T-cell (primary cell): ENCODE measurements at regions not wholly inside any gene's neighbourhood (a gene's known extent, or its start where the extent isn't known, plus 50 kb on each side); places are given as distances from the start of the nearest gene placed in this dataset.
A peak's percentile ranks its signal among the peaks of the same experiment; 100 is the strongest.

Source experiments
- ATAC-seq, 4 experiments: fragments of 200-7000 bp in 3 of 4; fragments of 150-1000 bp in 1 of 4; cut with Tn5 transposase; replicated peaks in 1 of 4; 1 replicate in 3 of 4; 2 replicates in 1 of 4; pipeline ENCODE4 v1.10.0; 2021; ENCODE audit warnings: moderate library complexity in 3 of 4, mild to moderate bottlenecking in 2 of 4, moderate number of reproducible peaks in 1 of 4
- CTCF ChIA-PET, 2 donors: fragments of 300-600 bp; sonication (Branson Sonifier 250); formaldehyde crosslinking; loops; one replicate each; lab custom pipeline; 2022; ENCODE audit warnings: antibody characterized with exemption in 2 of 2; lab: Charles Lee
- POLR2A ChIA-PET, 2 donors: fragments of 300-600 bp; sonication (Branson Sonifier 250); formaldehyde crosslinking; loops; one replicate each; lab custom pipeline; 2022; ENCODE audit warnings: antibody characterized with exemption in 2 of 2; lab: Charles Lee
- DNase-seq, 35 experiments: peaks; one replicate each; pipeline versions ENCODE4 v3.0.0 to v3.0.0-alpha.2; 2013 to 2023
- H3K27ac ChIP-seq: one replicate; pipeline ENCODE4 v1.5.1; 2013; ENCODE audit warnings: low read length
- H3K27me3 ChIP-seq, 2 experiments: replicated peaks in 1 of 2; 1 replicate in 1 of 2; 2 replicates in 1 of 2; pipeline versions ENCODE4 v1.6.1 to v1.7.0; 2013; ENCODE audit warnings: low read length in 1 of 2, mixed read lengths in 1 of 2; ENCODE audit not compliant: control insufficient read depth in 2 of 2, insufficient read depth in 2 of 2; ENCODE audit errors: extremely low read depth in 1 of 2
- H3K36me3 ChIP-seq, 2 donors: 1 replicate in 1 of 2; 2 replicates in 1 of 2; pipeline versions ENCODE4 v1.6.1 to v1.7.0; 2013; ENCODE audit warnings: low read length in 1 of 2; ENCODE audit not compliant: control insufficient read depth in 2 of 2, insufficient read depth in 1 of 2; ENCODE audit errors: extremely low read depth in 1 of 2
- H3K4me1 ChIP-seq, 2 experiments: 1 replicate in 1 of 2; 2 replicates in 1 of 2; pipeline versions ENCODE4 v1.6.1 to v1.7.0; 2013; ENCODE audit warnings: low read length in 2 of 2, mixed read lengths in 1 of 2; ENCODE audit not compliant: insufficient read depth in 2 of 2, control insufficient read depth in 1 of 2; ENCODE audit errors: extremely low read depth in 1 of 2
- H3K4me3 ChIP-seq, 2 donors: 1 replicate in 1 of 2; 2 replicates in 1 of 2; pipeline versions ENCODE4 v1.5.1 to v1.7.0; 2013; ENCODE audit warnings: mild to moderate bottlenecking in 2 of 2, low read length in 1 of 2, moderate library complexity in 1 of 2; ENCODE audit not compliant: control insufficient read depth in 1 of 2; ENCODE audit errors: extremely low read depth in 1 of 2
- H3K9me3 ChIP-seq: 2 replicates; pipeline ENCODE4 v1.7.0; 2013
- H3K27ac Mint-ChIP-seq, 2 donors: one replicate each; pipeline ENCODE4 v1.8.0; 2020 to 2021; ENCODE audit warnings: mild to moderate bottlenecking in 2 of 2, mixed read lengths in 2 of 2
- H3K27me3 Mint-ChIP-seq, 2 donors: one replicate each; pipeline ENCODE4 v1.8.0; 2021 to 2022; ENCODE audit warnings: mixed read lengths in 2 of 2
- H3K36me3 Mint-ChIP-seq: one replicate; pipeline ENCODE4 v1.8.0; 2021; ENCODE audit warnings: mixed read lengths
- H3K4me1 Mint-ChIP-seq, 3 donors: one replicate each; pipeline ENCODE4 v1.8.0; 2020 to 2022; ENCODE audit warnings: mixed read lengths in 3 of 3, mild to moderate bottlenecking in 1 of 3
- H3K4me3 Mint-ChIP-seq, 3 donors: one replicate each; pipeline ENCODE4 v1.8.0; 2020 to 2022; ENCODE audit warnings: mild to moderate bottlenecking in 3 of 3, mixed read lengths in 3 of 3, moderate library complexity in 3 of 3
- H3K9me3 Mint-ChIP-seq, 3 donors: one replicate each; pipeline ENCODE4 v1.8.0; 2020 to 2022; ENCODE audit warnings: mixed read lengths in 3 of 3
- WGBS: methylation state at CpG from one replicate; pipeline ENCODE4 v1.1.5; 2013; ENCODE audit warnings: missing lambda C conversion rate; ENCODE audit not compliant: insufficient coverage; 5-methylcytosine and 5-hydroxymethylcytosine counted together

DNA sequence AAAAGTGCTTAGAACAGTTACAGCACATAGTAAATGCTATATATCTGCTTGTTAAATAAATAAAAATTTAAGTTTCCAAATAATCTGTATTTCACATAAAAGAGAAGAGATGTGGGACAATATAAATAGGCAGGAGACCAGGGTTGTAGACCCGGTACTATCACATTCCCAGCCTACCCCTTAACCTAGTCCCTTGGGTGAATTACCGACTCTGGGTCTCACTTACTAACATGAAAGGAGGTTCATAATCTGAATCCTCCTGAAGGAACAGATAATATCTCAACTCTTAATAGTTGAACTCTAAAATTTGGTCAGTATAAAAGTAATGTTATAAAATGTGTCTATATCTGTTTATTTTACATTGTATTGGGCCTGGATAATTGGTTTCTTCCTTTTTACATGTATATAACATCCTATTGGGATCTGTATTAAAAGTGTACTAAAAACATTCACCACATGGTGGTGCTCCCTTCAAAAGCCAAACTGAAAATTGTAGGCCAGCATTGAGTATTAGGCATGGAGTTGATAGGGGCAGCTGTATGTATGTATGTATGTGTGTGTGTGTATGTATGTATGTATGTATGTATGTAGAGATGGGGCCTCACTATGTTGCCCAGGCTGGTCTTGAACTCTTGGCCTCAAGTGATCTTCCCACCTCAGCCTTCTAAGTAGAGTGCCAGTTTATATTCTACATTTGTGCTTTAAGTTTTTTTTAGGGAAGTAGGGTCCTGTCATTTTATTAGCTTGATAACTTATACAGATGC is 64.2 kb upstream of the ABL1 start:
- no peaks in the 10 kb centered on the region for H3K27me3 Mint-ChIP-seq
- no peaks in the 10 kb centered on the region for H3K27me3 ChIP-seq
- H3K27ac ChIP-seq = no peak overlapping the region
- H3K9me3 Mint-ChIP-seq = peaks cover 0 to 5% (median 0%) of the 10 kb centered on the region in 3 donors
- no peak overlapping the region for H3K4me3 Mint-ChIP-seq
- H3K9me3 ChIP-seq = no peaks in the 10 kb centered on the region
- H3K4me1 ChIP-seq = peaks cover 2 to 7% of the 10 kb centered on the region in 2 experiments
- CTCF ChIA-PET = interaction anchor here (0.6 to 1.0 kb wide), 4 partner anchors 60 to 93 kb away, joined by 3 to 5 read pairs (median 5); no protein-coding TSS in a partner anchor
- DNase-seq (peak in 2 of 35 experiments; percentile 9 to 57), ATAC-seq (peak in 3 of 4 experiments; percentile 37 to 62 (median 41))
- POLR2A ChIA-PET = no interaction called here
- no peaks in the 10 kb centered on the region for H3K36me3 ChIP-seq
- H3K4me1 Mint-ChIP-seq = peaks cover 33 to 43% (median 38%) of the 10 kb centered on the region in 3 donors
- H3K27ac Mint-ChIP-seq = no peak overlapping the region
- H3K4me3 ChIP-seq = no peak overlapping the region
- WGBS = no CpG with 5 or more reads among the region's 2 CpGs
- no peaks in the 10 kb centered on the region for H3K36me3 Mint-ChIP-seq

DNA sequence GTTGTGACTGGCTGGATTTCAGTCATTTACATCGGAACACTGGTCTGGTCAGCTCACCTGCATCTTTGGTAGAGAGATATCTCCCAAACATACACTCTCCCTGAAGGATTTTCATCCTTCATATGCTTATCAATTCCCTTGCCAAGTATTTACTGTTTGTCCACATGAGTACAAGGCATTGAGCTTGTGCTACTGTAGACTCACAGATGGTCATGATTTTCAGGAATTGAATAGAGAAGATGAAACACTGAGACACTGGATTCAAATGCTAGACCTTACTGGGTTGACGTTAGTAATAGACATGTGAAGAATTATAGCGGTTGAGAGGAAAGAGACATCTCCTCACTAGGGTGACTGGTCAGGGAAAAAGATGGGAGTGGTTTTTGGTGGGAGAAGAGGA is 62.9 kb upstream of the ABL1 start:
- ATAC-seq = no peak
- H3K27me3 Mint-ChIP-seq = no peaks in the 10 kb centered on the region
- no peaks in the 10 kb centered on the region for H3K9me3 ChIP-seq
- H3K36me3 Mint-ChIP-seq = no peaks in the 10 kb centered on the region
- peaks cover 28 to 36% (median 33%) of the 10 kb centered on the region in 3 donors for H3K4me1 Mint-ChIP-seq
- no peaks in the 10 kb centered on the region for H3K27me3 ChIP-seq
- no peak overlapping the region for H3K4me3 ChIP-seq
- POLR2A ChIA-PET = no interaction called here
- peaks cover 0 to 5% (median 0%) of the 10 kb centered on the region in 3 donors for H3K9me3 Mint-ChIP-seq
- DNase-seq = no peak
- peaks cover 2 to 3% of the 10 kb centered on the region in 2 experiments for H3K4me1 ChIP-seq
- no peak overlapping the region for H3K27ac Mint-ChIP-seq
- H3K4me3 Mint-ChIP-seq = no peak overlapping the region
- WGBS = no CpG with 5 or more reads among the region's 3 CpGs
- CTCF ChIA-PET = interaction anchor here in 1 of 2 donors (0.5 to 1.0 kb wide), 2 partner anchors 66 to 93 kb away, joined by 3 read pairs; no protein-coding TSS in a partner anchor
- H3K27ac ChIP-seq = no peak overlapping the region
- H3K36me3 ChIP-seq = no peaks in the 10 kb centered on the region

DNA sequence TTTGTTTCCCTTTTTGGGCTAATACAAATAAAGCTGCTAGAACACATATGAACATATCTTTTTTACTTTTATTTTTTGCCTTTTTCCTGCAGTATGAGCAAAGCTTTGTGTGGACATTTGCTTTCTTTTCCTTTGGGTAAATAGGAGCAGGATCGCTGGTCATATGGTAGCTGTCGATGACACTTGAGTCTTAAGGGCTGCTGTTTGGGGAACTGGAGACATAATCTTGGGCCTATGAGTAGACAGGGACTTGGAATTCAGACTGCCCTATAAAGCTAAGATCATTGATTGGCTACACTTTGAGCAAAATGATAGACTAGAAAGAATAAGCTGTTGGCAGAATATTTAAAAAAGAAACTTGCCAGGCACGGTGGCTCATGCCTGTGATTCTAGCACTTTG is 60.9 kb upstream of the ABL1 start:
- Histone ChIP-seq H3K4me3 (no peak overlapping the region), H3K27ac (no peak overlapping the region), H3K4me1 (peaks cover 0 to 2% of the 10 kb centered on the region in 2 experiments), H3K36me3 (no peaks in the 10 kb centered on the region), H3K27me3 (no peaks in the 10 kb centered on the region), H3K9me3 (no peaks in the 10 kb centered on the region)
- WGBS = 100% methylated on average over 1 of the region's 3 CpGs
- ChIA-PET POLR2A (interaction anchor here in 1 of 2 donors (0.6 kb wide), 1 partner anchor 1630 kb away, joined by 11 read pairs; no protein-coding TSS in a partner anchor), CTCF (no interaction called here)
- peaks cover 0 to 5% (median 0%) of the 10 kb centered on the region in 3 donors for H3K9me3 Mint-ChIP-seq
- no peak overlapping the region for H3K27ac Mint-ChIP-seq
- H3K4me3 Mint-ChIP-seq = peak overlapping the region in 1 of 3 donors; percentile 3
- no peaks in the 10 kb centered on the region for H3K36me3 Mint-ChIP-seq
- peaks cover 25 to 43% (median 27%) of the 10 kb centered on the region in 3 donors for H3K4me1 Mint-ChIP-seq
- DNase-seq (no peak), ATAC-seq (no peak)
- no peaks in the 10 kb centered on the region for H3K27me3 Mint-ChIP-seq

DNA sequence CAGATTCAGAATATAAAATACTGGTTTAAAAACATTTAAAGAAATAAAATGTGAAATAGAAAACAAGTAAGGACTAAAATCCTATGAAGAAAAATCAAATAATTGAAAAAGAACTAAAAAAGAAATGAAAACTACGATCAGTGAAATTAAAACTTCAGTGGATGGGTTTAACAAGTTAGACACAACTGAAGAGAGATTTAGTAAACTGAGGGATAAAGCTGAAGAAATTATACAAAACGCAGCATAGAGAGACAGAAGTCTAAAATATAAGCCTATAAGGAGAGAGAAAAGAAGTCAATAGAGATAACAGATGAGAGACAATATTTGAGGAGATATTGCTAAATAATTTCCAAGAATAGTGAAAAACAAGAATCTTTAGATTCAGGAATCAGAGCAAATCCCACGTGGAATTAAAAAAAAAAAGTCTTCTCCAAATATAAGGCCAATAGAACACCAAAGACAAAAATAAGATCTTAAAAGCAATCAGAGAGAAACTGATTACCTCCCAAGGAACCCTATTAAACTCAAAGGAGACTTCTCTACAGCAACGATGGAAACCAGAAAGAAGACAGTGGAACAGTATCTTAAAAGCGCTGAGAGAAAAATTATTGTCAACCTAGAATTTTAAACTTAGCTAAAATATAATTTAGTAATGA is 59.6 kb upstream of the ABL1 start:
- no peak for ATAC-seq

DNA sequence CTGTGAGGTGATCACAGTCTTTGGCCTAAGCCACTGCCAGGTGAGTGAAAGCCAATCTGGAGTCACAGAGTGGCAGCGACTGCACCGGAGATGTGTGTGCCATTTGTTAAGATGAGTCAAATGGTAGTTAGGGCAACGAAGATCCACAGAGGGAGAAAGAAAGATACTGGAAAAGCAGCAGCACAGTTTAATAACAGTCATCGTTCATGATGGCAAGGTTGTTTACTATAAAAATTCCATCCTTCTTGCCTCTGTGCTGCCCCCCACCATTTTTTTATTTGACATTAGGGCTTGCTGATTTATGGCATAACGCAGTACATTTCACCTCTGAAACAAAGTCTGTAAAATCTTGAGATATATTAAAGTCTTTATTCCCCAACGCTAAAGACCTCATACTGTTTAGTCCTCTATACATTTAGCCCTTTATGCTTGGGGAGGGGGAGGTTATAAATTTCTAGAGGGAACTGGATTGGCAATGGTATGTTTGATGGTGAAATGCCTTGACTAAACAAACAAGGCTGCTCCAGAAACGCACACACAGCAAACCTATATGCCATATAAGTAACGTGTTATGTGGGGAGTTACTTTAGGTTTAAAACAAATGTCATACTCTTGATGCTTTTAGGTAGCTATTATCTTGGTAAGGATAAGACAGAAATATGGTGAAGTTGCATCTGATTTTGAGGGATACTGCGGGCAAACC is 55.8 kb upstream of the ABL1 start:
- no peak overlapping the region for H3K27ac Mint-ChIP-seq
- no peaks in the 10 kb centered on the region for H3K9me3 ChIP-seq
- H3K4me3 Mint-ChIP-seq = no peak overlapping the region
- WGBS = 83% methylated on average over 1 of the region's 9 CpGs
- no peaks in the 10 kb centered on the region for H3K27me3 Mint-ChIP-seq
- H3K4me1 Mint-ChIP-seq = peaks cover 19 to 35% (median 23%) of the 10 kb centered on the region in 3 donors
- H3K9me3 Mint-ChIP-seq = peaks cover 0 to 5% (median 0%) of the 10 kb centered on the region in 3 donors
- H3K27me3 ChIP-seq = no peaks in the 10 kb centered on the region
- POLR2A ChIA-PET = no interaction called here
- DNase-seq = no peak
- no peak overlapping the region for H3K27ac ChIP-seq
- peaks cover 0 to 2% of the 10 kb centered on the region in 2 experiments for H3K4me1 ChIP-seq
- ATAC-seq = no peak
- H3K36me3 ChIP-seq = no peaks in the 10 kb centered on the region
- CTCF ChIA-PET = interaction anchor here in 1 of 2 donors (0.5 kb wide), 1 partner anchor 28 kb away, joined by 3 read pairs; no protein-coding TSS in a partner anchor
- no peaks in the 10 kb centered on the region for H3K36me3 Mint-ChIP-seq
- no peak overlapping the region for H3K4me3 ChIP-seq

More for the DNA sequence above, 59.6 kb upstream of the ABL1 start:
- no peak overlapping the region for H3K27ac Mint-ChIP-seq
- ChIA-PET POLR2A (no interaction called here), CTCF (no interaction called here)
- H3K9me3 ChIP-seq = no peaks in the 10 kb centered on the region
- H3K4me1 ChIP-seq = peaks cover 0 to 2% of the 10 kb centered on the region in 2 experiments
- 100% methylated on average over 1 of the region's 5 CpGs for WGBS
- peaks cover 0 to 5% (median 0%) of the 10 kb centered on the region in 3 donors for H3K9me3 Mint-ChIP-seq
- no peak overlapping the region for H3K4me3 ChIP-seq
- no peak overlapping the region for H3K27ac ChIP-seq
- no peaks in the 10 kb centered on the region for H3K36me3 Mint-ChIP-seq
- no peaks in the 10 kb centered on the region for H3K27me3 Mint-ChIP-seq
- no peaks in the 10 kb centered on the region for H3K27me3 ChIP-seq
- no peaks in the 10 kb centered on the region for H3K36me3 ChIP-seq
- H3K4me3 Mint-ChIP-seq = no peak overlapping the region
- peaks cover 25 to 43% (median 25%) of the 10 kb centered on the region in 3 donors for H3K4me1 Mint-ChIP-seq
- no peak for DNase-seq

DNA sequence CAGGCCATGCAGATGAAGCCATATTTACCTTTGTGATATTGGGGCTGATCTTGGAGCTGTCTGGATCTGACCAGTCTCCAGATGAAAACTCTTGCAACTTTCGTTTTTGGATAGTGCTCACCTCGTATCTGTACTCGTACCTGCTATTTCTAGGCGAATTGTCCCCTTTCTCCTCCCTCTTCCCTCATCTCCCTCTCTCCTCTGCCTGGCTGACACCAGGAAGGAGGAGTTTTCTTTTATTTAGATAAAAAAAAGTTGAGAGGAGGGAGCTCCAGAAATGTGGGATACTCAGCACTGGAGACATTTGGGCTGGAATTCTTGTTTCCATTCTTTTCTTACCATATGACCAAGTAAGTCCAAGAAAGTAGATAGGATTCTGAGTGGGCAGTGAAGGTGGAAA is 54.6 kb upstream of the ABL1 start:
- no CpG with 5 or more reads among the region's 4 CpGs for WGBS
- no peak overlapping the region for H3K27ac ChIP-seq
- H3K4me1 ChIP-seq = no peaks in the 10 kb centered on the region
- DNase-seq = no peak
- Mint-ChIP-seq H3K4me1 (peaks cover 10 to 32% (median 13%) of the 10 kb centered on the region in 3 donors), H3K27ac (no peak overlapping the region), H3K27me3 (no peaks in the 10 kb centered on the region), H3K9me3 (peaks cover 0 to 3% (median 0%) of the 10 kb centered on the region in 3 donors), H3K4me3 (no peak overlapping the region), H3K36me3 (no peaks in the 10 kb centered on the region)
- no peak for ATAC-seq
- H3K4me3 ChIP-seq = no peak overlapping the region
- ChIA-PET CTCF (no interaction called here), POLR2A (no interaction called here)
- H3K27me3 ChIP-seq = no peaks in the 10 kb centered on the region
- no peaks in the 10 kb centered on the region for H3K36me3 ChIP-seq
- H3K9me3 ChIP-seq = no peaks in the 10 kb centered on the region
